Activated naive CD4-positive, alpha-beta T cell (primary cell): ENCODE measurements at regions not wholly inside any gene's neighbourhood (a gene's known extent, or its start where the extent isn't known, plus 50 kb on each side); places are given as distances from the start of the nearest gene placed in this dataset.
"Not testable (repeated sequence)": the region's sequence is repeated elsewhere in the genome, so short reads cannot be mapped to it uniquely, and the experiment has no call there.

Experiments used
- DNase-seq, 4 experiments: peaks; one replicate each; lab custom pipeline; 2025; lab: John Stamatoyannopoulos, UW

DNA sequence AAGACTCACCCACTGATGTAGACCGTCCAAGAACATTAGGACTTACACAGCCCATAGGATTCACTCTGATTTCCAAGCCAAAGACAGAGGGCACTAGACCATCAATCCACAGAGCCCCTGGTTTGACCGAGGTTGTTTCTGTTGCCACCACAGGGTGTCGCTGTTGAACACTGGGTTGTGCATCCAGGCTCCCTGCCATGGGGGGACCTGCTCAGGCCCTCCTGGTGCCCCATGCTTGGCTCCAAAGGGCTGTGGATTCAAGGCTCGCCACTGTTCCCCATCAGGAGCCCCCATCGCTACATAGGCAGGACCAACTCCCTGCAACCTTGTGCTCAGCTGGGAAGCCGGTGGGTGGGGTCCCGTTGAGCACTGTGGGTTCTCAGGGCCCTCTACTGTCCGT, 128.0 kb upstream of the ANO1 start:
- no peak for DNase-seq

DNA sequence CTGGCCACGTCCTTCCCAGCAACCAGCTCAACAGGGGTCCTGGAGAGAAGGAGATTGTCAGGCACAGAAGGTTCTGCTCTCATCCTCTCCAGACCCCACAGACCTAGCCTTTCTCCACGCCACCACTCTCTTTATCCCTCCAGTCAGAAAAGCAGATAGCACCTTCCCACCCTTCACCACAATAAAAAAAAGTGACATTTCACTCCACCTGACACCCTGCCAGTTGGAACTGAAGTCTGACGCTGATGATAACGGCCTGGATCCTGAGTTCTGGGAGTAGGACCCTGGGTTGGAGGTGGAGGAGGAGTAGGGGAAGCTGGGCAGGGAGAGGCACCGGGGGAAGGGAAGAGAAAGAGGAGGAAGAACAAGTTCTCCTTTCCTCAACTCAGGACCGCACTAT, 127.5 kb upstream of the ANO1 start:
- DNase-seq: no peak

DNA sequence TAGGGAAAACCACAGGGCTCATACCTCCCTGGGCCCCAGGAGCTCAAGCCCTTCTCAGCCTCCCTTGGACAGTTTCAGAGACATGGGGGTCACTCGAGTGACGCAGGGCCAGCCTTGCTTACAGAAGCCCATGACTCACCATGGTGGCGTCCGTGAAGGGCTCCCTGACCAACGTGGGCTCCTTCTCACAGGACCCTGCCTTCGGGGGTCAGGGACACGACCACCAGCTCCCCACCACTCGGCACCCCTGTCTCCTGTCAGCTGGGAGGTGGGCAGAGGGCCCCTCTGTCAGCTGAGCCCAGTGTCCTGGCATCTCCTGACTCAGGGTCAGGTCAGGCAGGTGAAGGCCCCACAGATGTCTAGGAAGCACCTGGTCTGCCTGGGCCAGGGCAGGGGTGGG, 126.3 kb upstream of the ANO1 start:
- no peak for DNase-seq

DNA sequence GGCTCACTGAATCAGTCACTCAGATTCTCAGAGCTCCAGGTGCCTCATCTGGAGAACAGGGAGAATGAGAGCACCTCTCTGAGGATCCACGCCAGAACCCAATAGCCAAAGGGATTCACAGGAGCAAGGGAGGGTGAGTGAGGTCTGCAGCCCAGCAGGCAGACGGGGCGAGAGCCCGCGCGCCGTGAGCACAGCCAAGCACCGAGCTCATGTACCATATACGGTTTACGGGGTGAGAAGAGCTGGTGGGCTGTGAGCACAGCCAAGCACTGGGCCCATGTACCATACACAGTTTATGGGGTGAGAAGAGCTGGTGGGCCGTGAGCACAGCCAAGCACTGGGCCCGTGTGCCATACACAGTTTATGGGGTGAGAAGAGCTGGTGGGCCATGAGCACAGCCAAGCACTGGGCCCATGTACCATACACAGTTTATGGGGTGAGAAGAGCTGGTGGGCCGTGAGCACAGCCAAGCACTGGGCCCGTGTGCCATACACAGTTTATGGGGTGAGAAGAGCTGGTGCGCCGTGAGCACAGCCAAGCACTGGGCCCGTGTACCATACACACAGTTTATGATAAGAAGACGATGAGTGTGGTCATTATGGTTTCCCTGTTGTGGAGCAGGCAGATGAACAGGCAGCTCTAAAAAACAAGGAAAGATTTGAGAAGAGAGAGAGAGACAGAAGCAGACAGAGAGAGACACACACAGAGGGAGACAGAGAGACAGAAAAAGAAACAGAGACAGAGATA, 125.7 kb upstream of the ANO1 start:
- not testable (repeated sequence) for DNase-seq

GRCh38 chr11:69953356-69953755, 124.8 kb upstream of the ANO1 start:
- no peak for DNase-seq

GRCh38 chr11:69954756-69955155, 123.4 kb upstream of the ANO1 start:
- no peak for DNase-seq

DNA sequence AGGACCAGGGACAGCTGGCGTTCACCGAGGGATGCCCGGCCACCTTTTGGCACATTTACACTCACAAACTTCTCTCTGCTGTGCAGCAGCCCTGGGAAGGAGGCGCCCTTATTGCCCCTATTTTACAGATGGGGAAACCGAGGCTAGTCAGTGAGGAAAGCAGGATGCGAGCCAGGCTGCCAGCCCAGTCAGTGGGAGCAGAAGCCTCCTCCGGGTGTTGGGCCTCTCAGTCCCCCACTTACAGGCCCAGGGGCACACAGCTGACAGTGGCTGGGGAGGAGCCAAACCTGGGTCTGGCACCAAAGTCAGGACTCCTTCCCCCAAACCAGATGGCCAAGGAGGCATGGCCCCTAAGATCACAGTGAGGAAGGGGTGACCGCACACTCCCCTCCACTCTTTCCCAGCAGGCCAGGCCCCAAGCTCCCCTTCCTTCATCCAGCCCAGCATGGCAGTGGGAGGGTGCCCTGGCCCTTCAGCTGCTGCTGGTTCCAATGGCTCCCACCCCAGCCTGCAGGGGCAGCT, 121.4 kb upstream of the ANO1 start:
- DNase-seq: no peak

DNA sequence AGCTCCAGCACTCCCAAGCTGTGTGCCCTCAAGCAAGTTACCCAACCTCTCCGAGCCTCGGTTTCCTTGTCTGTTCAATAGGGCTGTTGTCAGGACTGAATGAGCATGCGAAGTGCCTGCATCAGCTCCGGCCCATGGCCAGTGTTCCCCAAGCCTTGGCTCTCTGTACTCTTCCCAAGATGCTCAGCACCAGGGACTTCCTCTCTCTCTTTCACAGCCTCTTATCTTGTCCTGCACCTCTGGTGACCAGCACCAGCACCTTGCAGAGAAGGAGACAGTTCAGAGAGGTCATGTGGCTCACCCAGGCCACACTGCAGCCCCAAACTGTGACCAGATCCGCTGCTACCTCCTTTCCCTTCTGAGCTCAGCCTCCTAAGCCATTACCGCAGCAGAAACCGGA, 120.3 kb upstream of the ANO1 start:
- no peak for DNase-seq

DNA sequence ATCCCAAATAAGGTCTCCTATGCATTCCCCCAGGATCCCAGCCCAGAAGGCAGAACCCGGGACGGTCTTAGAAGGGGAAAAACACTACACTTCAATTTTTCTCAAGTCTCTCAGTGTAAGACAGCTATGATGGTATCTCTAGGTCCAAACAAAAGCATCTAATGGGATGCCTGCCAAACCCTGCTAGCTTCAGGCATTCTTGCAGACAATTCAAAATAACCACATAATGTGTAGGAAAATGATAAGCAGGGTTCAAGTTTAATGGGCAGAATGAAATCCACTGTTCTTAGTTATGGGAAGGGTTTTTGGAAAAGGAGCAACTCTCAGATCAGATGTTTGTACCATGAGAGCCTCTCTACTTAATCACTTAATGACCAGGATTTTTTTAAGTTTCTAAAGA, 119.8 kb upstream of the ANO1 start:
- no peak for DNase-seq

DNA sequence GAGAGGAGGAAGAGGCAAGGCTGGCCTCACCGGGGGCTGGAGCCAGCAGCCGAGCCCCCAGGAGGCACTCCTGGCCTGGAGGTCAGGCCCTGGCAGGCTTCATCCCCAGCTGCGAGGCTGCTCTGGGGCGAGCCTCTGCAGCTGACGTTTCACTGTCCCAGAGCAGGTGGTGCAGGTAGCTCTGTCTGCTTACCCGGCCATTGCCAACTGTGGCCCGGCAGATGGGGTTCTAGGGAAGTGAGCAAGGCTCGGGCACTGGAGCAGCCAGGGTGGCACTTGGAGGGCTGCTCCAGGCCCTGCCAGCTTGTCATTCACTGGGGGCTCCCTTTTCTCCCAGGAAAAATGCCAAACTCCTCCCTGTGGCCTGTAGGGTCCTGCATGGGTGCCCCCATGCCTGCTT, 118.7 kb upstream of the ANO1 start:
- no peak for DNase-seq

DNA sequence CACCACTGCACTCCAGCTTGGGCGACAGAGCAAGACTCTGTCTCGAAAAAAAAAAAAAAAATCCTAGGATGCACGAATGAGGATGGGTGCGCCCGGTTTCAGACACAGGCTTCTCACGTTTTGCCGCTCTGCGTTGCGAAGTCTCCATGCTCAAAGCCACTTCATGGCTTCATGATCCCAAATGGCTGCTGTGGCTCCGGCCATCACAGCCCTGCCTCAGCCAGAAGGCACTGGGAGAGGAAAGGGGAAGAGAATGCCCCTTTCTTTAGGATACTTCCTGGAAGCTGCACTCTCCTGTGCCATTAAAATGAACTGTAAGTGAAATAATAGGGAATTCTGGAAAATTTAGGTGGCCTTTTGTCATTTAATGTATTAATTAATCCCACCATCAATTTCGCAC, 116.4 kb upstream of the ANO1 start:
- no peak for DNase-seq

- no peak for DNase-seq
These were observed 116.0 kb upstream of the ANO1 start for GRCh38 chr11:69962152-69962551.

GRCh38 chr11:69963533-69964246, 114.4 kb upstream of the ANO1 start:
- no peak for DNase-seq

DNA sequence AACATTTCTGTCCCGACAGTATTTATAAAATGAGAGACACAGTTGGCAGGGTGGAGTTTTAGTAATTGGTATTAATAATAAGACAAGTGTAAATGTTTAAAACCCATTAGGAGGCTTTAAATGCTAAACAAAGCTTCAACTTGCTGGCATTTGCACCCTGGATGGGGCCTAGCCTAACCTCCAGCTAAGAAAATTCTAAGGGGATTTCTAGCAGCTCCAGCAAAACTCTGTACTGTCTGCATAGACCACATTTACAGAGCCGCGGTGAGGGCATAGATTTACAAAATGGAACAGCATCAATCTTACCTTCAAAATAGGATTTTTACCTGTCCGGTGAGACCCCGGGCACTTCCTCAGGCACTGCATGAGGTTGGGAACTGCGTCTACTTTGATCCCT, 113.9 kb upstream of the ANO1 start:
- DNase-seq: no peak

GRCh38 chr11:69965821-69966582, 112.1 kb upstream of the ANO1 start:
- no peak for DNase-seq

DNA sequence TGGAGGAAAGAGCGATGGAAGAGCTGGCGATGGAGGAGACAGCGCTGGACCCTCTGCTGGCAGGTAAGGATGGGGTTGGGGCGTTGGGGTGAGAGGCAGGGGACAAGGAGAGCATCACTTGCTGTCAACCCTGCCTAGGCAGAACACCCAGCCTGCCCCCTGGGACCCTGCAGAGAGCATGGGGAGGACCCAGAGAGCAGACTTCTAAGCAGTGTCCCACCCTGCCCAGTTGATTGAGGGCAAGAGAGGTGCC, 111.6 kb upstream of the ANO1 start:
- no peak for DNase-seq

- no peak for DNase-seq
These were observed 111.1 kb upstream of the ANO1 start for GRCh38 chr11:69966910-69967483.

DNA sequence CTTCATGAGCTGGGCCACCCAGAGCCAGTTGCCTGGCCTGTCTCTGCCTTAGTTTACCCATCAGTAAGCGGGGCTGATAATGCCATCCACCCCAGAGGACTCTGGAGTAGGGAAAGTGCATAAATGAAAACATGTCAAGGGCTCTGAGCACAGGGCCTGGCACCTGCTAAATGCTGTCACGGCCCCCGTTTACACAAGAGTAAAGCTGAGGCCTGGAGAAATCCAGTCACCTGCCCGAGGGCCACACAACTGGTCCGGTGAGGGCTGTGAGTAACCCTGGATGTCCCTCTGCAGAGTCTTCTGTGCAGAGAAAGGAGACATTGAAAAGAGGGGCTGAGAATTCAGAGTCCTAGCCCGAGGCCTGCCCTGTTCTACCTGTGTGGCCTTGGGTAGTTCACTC, 110.6 kb upstream of the ANO1 start:
- DNase-seq: no peak

GRCh38 chr11:69968396-69969347, 109.4 kb upstream of the ANO1 start:
- no peak for DNase-seq

GRCh38 chr11:69969890-69970784, 108.0 kb upstream of the ANO1 start:
- no peak for DNase-seq
